ENCODE measurements at regions not wholly inside any gene's neighbourhood (a gene's known extent, or its start where the extent isn't known, plus 50 kb on each side); places are given as distances from the start of the nearest gene placed in this dataset.
A peak's percentile ranks its signal among the peaks of the same experiment; 100 is the strongest.

DNA sequence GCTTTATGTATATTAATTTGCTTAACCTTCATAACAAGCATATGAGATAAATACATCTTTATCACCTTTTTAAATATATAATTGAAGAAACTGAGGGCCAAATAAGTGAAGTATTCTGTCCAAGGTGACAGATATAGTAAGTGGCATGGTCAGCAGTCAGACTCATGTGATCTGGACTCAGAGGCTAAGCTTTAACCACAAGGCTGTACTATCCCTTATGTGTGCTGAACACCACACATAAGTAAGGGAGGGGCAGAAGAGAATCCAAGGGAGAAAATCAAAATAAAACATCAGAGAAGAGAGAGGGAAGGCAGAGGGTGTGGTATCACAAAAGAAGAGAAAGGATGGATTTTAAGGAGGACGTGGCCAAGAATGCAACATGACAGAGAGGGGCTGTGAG lies 348.4 kb downstream of the EFNB2 start:
- Mint-ChIP-seq H3K36me3 (ENCODE audit: low read depth) (no peaks in the 10 kb centered on the region; the same call in 1 of the 2 replicates), H3K9me3 (no peaks in the 10 kb centered on the region), H3K27me3 (ENCODE audit: insufficient read depth) (peaks cover 1% of the 10 kb centered on the region; the same call in 1 of the 2 replicates), H3K4me3 (no peak overlapping the region), H3K27ac (no peak overlapping the region), H3K4me1 (ENCODE audit: low read depth) (peaks cover 34% of the 10 kb centered on the region)
- DNase-seq = no peak
- TF ChIP-seq, protein P1, sequence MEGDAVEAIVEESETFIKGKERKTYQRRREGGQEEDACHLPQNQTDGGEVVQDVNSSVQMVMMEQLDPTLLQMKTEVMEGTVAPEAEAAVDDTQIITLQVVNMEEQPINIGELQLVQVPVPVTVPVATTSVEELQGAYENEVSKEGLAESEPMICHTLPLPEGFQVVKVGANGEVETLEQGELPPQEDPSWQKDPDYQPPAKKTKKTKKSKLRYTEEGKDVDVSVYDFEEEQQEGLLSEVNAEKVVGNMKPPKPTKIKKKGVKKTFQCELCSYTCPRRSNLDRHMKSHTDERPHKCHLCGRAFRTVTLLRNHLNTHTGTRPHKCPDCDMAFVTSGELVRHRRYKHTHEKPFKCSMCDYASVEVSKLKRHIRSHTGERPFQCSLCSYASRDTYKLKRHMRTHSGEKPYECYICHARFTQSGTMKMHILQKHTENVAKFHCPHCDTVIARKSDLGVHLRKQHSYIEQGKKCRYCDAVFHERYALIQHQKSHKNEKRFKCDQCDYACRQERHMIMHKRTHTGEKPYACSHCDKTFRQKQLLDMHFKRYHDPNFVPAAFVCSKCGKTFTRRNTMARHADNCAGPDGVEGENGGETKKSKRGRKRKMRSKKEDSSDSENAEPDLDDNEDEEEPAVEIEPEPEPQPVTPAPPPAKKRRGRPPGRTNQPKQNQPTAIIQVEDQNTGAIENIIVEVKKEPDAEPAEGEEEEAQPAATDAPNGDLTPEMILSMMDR (IDR thresholded peaks at IDR 0.05) = no peak

DNA sequence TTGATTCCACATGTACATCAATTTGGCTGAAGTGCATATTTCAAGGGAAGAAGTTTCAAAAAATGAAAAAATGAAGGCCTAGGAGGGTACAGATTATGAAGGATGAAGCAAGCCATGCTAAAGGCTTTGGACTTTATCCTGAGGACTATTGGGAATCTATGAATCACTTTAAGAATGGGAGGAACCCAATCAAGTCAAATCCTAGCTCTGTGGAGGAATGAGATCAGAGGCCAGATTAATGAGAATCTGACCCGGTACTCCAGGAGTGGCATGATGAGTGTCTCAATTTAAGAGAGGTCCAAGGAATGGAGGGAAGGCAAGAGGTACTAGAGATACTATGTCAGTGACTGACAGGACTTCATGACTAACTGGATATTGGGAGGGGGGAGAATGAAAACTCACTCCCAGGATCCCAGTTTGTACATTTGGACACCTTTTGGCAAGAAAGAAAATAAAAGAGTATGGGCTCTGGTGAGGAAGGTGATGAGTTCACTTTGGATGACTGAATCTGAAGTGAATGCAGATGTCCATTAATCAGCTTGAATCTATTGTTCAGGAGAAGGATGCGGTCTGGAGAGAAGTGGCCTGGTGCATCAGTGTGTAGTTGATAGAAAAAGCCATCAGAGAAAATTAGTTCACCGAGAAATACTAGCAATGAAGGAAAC lies 349.0 kb downstream of the EFNB2 start:
- no peak overlapping the region for H3K4me3 Mint-ChIP-seq
- DNase-seq = peak; percentile 15

DNA sequence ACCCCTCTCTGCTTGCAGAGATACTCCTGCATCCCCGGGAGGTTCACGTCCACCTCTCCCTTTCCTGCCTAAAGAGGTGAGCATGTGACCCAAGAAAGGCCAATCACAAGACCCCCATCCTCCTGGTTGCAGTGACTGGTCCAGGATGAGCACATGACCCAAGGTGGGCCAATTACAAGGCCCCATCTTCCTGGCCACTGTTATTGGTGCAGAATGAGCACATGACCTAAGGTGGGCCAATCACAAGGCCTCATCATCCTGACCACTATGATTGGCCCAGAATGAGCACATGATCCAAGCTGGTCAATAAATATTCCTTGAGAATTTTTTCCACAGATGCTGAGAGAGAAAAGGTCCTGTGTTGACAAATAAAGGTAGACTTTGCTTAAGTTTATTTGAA lies 350.7 kb downstream of the EFNB2 start:
- peaks cover 10% of the 10 kb centered on the region for H3K36me3 Mint-ChIP-seq (ENCODE audit: low read depth)
- no peak overlapping the region for H3K4me3 Mint-ChIP-seq
- peaks cover 7% of the 10 kb centered on the region; the same call in 1 of the 2 replicates for H3K9me3 Mint-ChIP-seq

More for the DNA sequence above, 349.0 kb downstream of the EFNB2 start:
- Mint-ChIP-seq H3K36me3 (ENCODE audit: low read depth) (no peaks in the 10 kb centered on the region; the same call in 1 of the 2 replicates), H3K27me3 (ENCODE audit: insufficient read depth) (peaks cover 1% of the 10 kb centered on the region; the same call in 1 of the 2 replicates), H3K9me3 (no peaks in the 10 kb centered on the region), H3K4me1 (ENCODE audit: low read depth) (peaks cover 40% of the 10 kb centered on the region), H3K27ac (no peak overlapping the region)
- TF ChIP-seq, protein P1 (IDR thresholded peaks at IDR 0.05) = no peak

DNA sequence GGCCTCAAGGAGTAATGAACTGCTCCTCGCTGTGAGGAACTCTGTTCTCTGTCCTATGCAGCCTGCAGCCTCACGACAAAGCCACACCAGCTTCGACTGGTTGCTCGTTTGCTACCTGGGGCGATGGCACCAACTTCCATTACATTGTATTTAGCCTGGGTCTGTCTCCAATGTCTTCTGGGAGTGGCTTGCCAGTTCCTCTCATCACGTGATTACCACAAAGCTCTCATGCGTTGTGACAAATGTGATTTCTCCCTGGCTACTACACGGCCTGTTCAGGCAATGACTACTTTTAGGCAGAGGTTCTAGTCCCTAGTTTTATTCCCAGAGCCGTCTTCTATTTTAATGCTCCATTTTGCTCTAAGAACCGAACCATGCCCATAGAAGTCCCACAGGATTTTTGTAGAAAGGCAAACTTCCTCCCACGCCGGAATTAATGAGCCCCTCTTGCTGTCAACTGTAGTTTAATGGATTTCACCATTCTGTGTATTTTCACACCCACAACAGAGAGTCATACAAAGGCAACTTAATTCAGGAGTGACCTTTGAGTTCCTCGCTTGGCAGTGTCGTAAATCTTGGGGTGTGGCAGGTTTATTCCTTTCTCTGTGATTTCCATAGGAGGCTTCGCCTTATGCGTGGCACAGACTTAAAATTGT lies 351.9 kb downstream of the EFNB2 start:
- no peak for DNase-seq
- Mint-ChIP-seq H3K27me3 (ENCODE audit: insufficient read depth) (peaks cover 3% of the 10 kb centered on the region), H3K9me3 (peaks cover 7% of the 10 kb centered on the region; the same call in 1 of the 2 replicates), H3K4me3 (no peak overlapping the region), H3K27ac (no peak overlapping the region), H3K4me1 (ENCODE audit: low read depth) (peaks cover 40% of the 10 kb centered on the region), H3K36me3 (ENCODE audit: low read depth) (peaks cover 18% of the 10 kb centered on the region)
- TF ChIP-seq, protein P1 (IDR thresholded peaks at IDR 0.05) = no peak

More for the DNA sequence above, 350.7 kb downstream of the EFNB2 start:
- TF ChIP-seq, protein P1 (IDR thresholded peaks at IDR 0.05) = no peak
- Mint-ChIP-seq H3K27ac (no peak overlapping the region), H3K27me3 (ENCODE audit: insufficient read depth) (peaks cover 1% of the 10 kb centered on the region; the same call in 1 of the 2 replicates), H3K4me1 (ENCODE audit: low read depth) (peaks cover 40% of the 10 kb centered on the region)
- no peak for DNase-seq

DNA sequence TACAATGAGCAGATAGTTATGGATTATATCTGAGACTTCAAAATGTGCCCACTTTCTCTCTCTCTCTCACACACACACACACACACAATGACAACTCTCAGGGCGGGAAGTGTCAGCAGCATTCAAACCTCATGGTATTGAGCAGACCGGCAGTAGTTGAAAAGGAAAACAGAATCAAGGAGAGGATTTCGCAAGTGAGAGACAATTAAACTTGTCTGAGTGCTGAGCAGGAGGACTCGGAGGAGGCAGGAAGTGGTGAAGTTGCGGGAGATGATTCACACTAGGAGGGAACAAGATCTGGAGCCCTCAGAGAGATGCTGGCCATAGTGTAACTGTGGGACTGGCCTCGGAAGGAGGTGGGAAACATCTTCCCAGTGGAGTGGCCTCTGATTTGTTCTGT lies 353.1 kb downstream of the EFNB2 start:
- Mint-ChIP-seq H3K4me1 (ENCODE audit: low read depth) (peaks cover 36% of the 10 kb centered on the region), H3K4me3 (peak overlapping the region; percentile 71)

More for the DNA sequence above, 353.1 kb downstream of the EFNB2 start:
- H3K9me3 Mint-ChIP-seq = peaks cover 7% of the 10 kb centered on the region; the same call in 1 of the 2 replicates
- H3K36me3 Mint-ChIP-seq (ENCODE audit: low read depth) = peaks cover 18% of the 10 kb centered on the region
- peak overlapping the region; percentile 76 for H3K27ac Mint-ChIP-seq
- TF ChIP-seq, protein P1 (IDR thresholded peaks at IDR 0.05) = no peak
- peak; percentile 80 for DNase-seq
- H3K27me3 Mint-ChIP-seq (ENCODE audit: insufficient read depth) = peaks cover 2% of the 10 kb centered on the region; the same call in 1 of the 2 replicates
